Neuronal stem cell (in vitro differentiated cells): ENCODE measurements at regions not wholly inside any gene's neighbourhood (a gene's known extent, or its start where the extent isn't known, plus 50 kb on each side); places are given as distances from the start of the nearest gene placed in this dataset.

ENCODE experiments used
- DNase-seq: peaks from one replicate; pipeline ENCODE4 v3.0.0-alpha.2; 2013; ENCODE audit warnings: low spot score
- H2AFZ ChIP-seq: one replicate; pipeline ENCODE4 v1.6.1; 2013; ENCODE audit warnings: mild to moderate bottlenecking, low read length, inconsistent platforms
- H2AK5ac ChIP-seq: 2 replicates; pipeline ENCODE4 v1.6.1; 2013; ENCODE audit warnings: low read depth, mild to moderate bottlenecking, inconsistent platforms, low read length, moderate library complexity, mixed read lengths
- H2BK120ac ChIP-seq: 2 replicates; pipeline ENCODE4 v1.6.1; 2013; ENCODE audit warnings: low read depth, mild to moderate bottlenecking, inconsistent platforms, low read length, moderate library complexity, mixed read lengths
- H2BK12ac ChIP-seq: one replicate; pipeline ENCODE4 v1.6.1; 2013; ENCODE audit warnings: low read length, inconsistent platforms
- H2BK15ac ChIP-seq: 2 replicates; pipeline ENCODE4 v1.6.1; 2013; ENCODE audit warnings: mild to moderate bottlenecking, low read length, inconsistent platforms, mixed read lengths
- H2BK5ac ChIP-seq: one replicate; pipeline ENCODE4 v1.6.1; 2013; ENCODE audit warnings: inconsistent platforms, mild to moderate bottlenecking, low read length, moderate library complexity
- H3K14ac ChIP-seq: one replicate; pipeline ENCODE4 v1.6.1; 2013; ENCODE audit warnings: low read length, inconsistent platforms
- H3K18ac ChIP-seq: 2 replicates; pipeline ENCODE4 v1.6.1; 2013; ENCODE audit warnings: low read length, inconsistent platforms
- H3K23ac ChIP-seq: 2 replicates; pipeline ENCODE4 v1.6.1; 2013; ENCODE audit warnings: low read depth, mild to moderate bottlenecking, mixed read lengths, low read length, inconsistent platforms; ENCODE audit not compliant: poor library complexity
- H3K27ac ChIP-seq: replicated peaks from 3 replicates; pipeline ENCODE4 v1.5.1; 2013; ENCODE audit warnings: low read length, inconsistent platforms
- H3K27me3 ChIP-seq, 3 experiments: 2 replicates each; pipeline ENCODE4 v1.6.1; 2013; ENCODE audit warnings: low read length in 3 of 3, mild to moderate bottlenecking in 2 of 3, inconsistent platforms in 1 of 3, low read depth in 1 of 3, mixed read lengths in 1 of 3, moderate library complexity in 1 of 3; ENCODE audit not compliant: control insufficient read depth in 3 of 3, insufficient read depth in 3 of 3
- H3K36me3 ChIP-seq, 2 donors: replicated peaks in 1 of 2; 2 replicates each; pipeline ENCODE4 v1.6.1; 2013; ENCODE audit warnings: low read length in 2 of 2; ENCODE audit not compliant: control insufficient read depth in 2 of 2, insufficient read depth in 2 of 2
- H3K4ac ChIP-seq: 2 replicates; pipeline ENCODE4 v1.6.1; 2013; ENCODE audit warnings: inconsistent platforms, mild to moderate bottlenecking, low read length, moderate library complexity
- H3K4me1 ChIP-seq, 2 donors: 1 replicate in 1 of 2; 2 replicates in 1 of 2; pipeline ENCODE4 v1.6.1; 2013; ENCODE audit warnings: low read length in 2 of 2, low read depth in 1 of 2; ENCODE audit not compliant: control insufficient read depth in 2 of 2, insufficient read depth in 1 of 2
- H3K4me2 ChIP-seq: one replicate; pipeline ENCODE4 v1.6.1; 2013; ENCODE audit warnings: mild to moderate bottlenecking, low read length, inconsistent platforms; ENCODE audit not compliant: insufficient read depth, poor library complexity, severe bottlenecking
- H3K4me3 ChIP-seq, 2 donors: 2 replicates each; pipeline ENCODE4 v1.5.1; 2013; ENCODE audit warnings: low read length in 2 of 2, mild to moderate bottlenecking in 2 of 2, inconsistent platforms in 1 of 2, moderate library complexity in 1 of 2
- H3K79me1 ChIP-seq: one replicate; pipeline ENCODE4 v1.6.1; 2013; ENCODE audit warnings: low read depth, mild to moderate bottlenecking, inconsistent platforms, low read length, moderate library complexity
- H3K9ac ChIP-seq: one replicate; pipeline ENCODE4 v1.6.1; 2013; ENCODE audit warnings: mild to moderate bottlenecking, low read depth, low read length, inconsistent platforms; ENCODE audit not compliant: poor library complexity
- H3K9me3 ChIP-seq, 2 donors: replicated peaks in 1 of 2; 2 replicates each; pipeline versions ENCODE3 to v1.6.1; 2013; ENCODE audit warnings: low read length in 2 of 2, mild to moderate bottlenecking in 2 of 2, inconsistent platforms in 1 of 2, low read depth in 1 of 2, mixed read lengths in 1 of 2, moderate library complexity in 1 of 2; ENCODE audit not compliant: control insufficient read depth in 2 of 2, insufficient read depth in 1 of 2
- H4K8ac ChIP-seq: one replicate; pipeline ENCODE4 v1.6.1; 2013; ENCODE audit warnings: low read depth, mild to moderate bottlenecking, inconsistent platforms, low read length, moderate library complexity
- H4K91ac ChIP-seq: one replicate; pipeline ENCODE4 v1.6.1; 2013; ENCODE audit warnings: low read length, low read depth, mild to moderate bottlenecking, inconsistent platforms; ENCODE audit not compliant: poor library complexity
- WGBS, 2 donors: extraction: QIAGEN DNeasy Blood & Tissue Kit; methylation state at CpG; one replicate each; pipeline ENCODE4 v1.1.7; 2013; ENCODE audit warnings: missing lambda C conversion rate in 2 of 2, mixed read lengths in 1 of 2; ENCODE audit not compliant: insufficient read length in 2 of 2, insufficient replicate concordance in 1 of 2; ENCODE audit errors: extremely low coverage in 2 of 2; 5-methylcytosine and 5-hydroxymethylcytosine counted together

DNA sequence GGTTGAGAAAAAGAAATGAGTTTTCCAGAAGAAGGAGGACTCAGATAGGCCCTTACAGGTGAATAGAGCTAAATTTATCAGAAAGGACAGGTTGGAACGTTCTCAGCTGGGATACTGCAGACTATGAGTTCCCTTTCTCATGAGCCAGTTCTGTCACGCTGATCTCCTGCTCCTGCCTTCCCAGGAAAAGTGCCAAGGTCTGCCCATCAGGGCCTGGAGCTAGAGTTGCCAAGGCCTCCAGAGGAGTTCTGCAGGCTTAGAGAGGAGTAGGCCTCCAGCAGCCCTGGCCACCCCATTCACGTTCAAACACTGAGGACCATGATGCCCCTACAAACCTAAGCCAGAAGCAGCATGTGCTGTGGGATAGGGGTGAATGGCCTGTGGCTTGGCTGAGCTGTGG is 126.8 kb upstream of the TNR start:
- Histone ChIP-seq H3K27me3 (peaks cover 0 to 7% (median 0%) of the 10 kb centered on the region in 3 experiments), H2BK5ac (no peak overlapping the region), H3K4ac (no peak overlapping the region), H2BK120ac (no peak overlapping the region), H3K4me2 (no peak overlapping the region), H2BK12ac (no peak overlapping the region), H3K4me1 (peaks cover 2 to 4% of the 10 kb centered on the region in 2 donors), H3K4me3 (peak overlapping the region in 1 of 2 donors; percentile 43), H3K36me3 (no peaks in the 10 kb centered on the region), H2BK15ac (no peak overlapping the region), H3K18ac (no peak overlapping the region), H4K91ac (no peak overlapping the region), H2AFZ (no peak overlapping the region), H2AK5ac (no peak overlapping the region), H3K14ac (peak overlapping the region; percentile 65), H3K23ac (peak overlapping the region; percentile 13), H3K9me3 (peaks cover 0 to 2% of the 10 kb centered on the region in 2 donors), H4K8ac (no peak overlapping the region), H3K27ac (no peak overlapping the region), H3K79me1 (no peaks in the 10 kb centered on the region), H3K9ac (no peak overlapping the region)
- no peak for DNase-seq
- no CpG with 5 or more reads among the region's 3 CpGs for WGBS, 2 donors

DNA sequence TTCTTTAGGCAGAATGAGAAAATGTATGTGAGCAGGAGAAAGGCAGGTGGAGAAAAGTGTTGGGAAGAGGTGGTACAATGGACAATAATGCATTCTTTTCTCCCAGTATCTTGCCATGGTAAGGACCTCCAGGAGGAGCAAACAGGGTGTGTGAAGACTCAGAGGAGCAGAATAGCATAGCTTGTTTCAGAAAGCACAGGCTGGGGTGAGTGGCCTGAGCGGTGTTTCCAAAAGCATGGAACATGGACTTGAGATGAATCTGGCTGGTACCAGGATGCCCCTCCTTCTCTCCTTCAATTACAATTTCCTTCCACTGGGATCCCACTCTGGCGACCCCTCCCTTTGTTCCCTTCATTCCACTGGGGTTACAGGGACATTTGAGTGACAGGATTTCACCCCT is 123.4 kb upstream of the TNR start:
- no peak overlapping the region for H4K91ac ChIP-seq
- H2BK120ac ChIP-seq: no peak overlapping the region
- no peak overlapping the region for H3K4me2 ChIP-seq
- no peak overlapping the region for H2AFZ ChIP-seq
- no peak overlapping the region for H3K27ac ChIP-seq
- H2AK5ac ChIP-seq: no peak overlapping the region
- no peak for DNase-seq
- no peak overlapping the region for H2BK5ac ChIP-seq
- H4K8ac ChIP-seq: no peak overlapping the region
- no peak overlapping the region for H2BK15ac ChIP-seq
- H2BK12ac ChIP-seq: no peak overlapping the region
- H3K9me3 ChIP-seq: peaks cover 0 to 2% of the 10 kb centered on the region in 2 donors
- WGBS, 2 donors: no CpG with 5 or more reads among the region's 2 CpGs
- no peaks in the 10 kb centered on the region for H3K36me3 ChIP-seq
- H3K23ac ChIP-seq: no peak overlapping the region
- H3K14ac ChIP-seq: no peak overlapping the region
- peaks cover 0 to 4% (median 0%) of the 10 kb centered on the region in 3 experiments for H3K27me3 ChIP-seq
- H3K4me3 ChIP-seq: no peak overlapping the region
- H3K79me1 ChIP-seq: no peaks in the 10 kb centered on the region
- H3K18ac ChIP-seq: no peak overlapping the region
- no peak overlapping the region for H3K9ac ChIP-seq
- no peak overlapping the region for H3K4ac ChIP-seq
- peaks cover 2 to 5% of the 10 kb centered on the region in 2 donors for H3K4me1 ChIP-seq

DNA sequence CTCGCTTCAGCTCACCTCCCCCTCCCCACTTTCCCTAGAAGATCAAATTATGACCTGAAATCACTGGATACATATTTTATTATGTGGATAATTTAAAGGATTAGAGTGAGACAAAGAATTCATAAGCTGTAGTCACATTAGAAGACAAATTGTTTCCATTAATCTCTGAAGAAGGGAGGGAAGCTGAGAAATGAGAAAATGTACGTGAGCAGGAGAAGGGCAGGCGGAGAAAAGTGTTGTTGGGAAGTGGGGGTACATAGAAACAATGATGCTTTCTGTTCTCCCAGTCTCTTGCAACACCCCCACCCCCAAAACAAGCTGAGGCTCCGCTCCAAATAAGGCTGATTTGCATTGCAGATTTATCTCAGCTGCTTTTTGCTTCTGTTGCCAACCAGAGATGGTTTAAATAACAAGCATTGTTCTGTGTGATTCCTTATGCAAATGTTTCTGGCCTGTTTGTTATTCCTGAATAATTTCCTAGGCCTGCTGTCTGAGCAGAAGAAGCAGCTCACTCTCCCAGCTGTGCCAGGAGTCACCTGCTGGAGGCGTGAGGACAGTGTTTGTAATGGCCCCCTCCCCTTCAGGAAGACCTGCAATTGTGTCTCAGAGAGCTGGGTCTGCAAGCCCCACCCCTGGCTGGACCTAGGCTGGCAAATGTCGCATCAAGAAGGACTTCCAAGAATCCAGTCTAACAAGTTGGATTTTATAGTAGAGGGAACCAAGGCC is 121.8 kb upstream of the TNR start:
- H3K4me1 ChIP-seq: peaks cover 2 to 5% of the 10 kb centered on the region in 2 donors
- WGBS, 2 donors: no CpG with 5 or more reads among the region's 6 CpGs
- no peak overlapping the region for H3K4ac ChIP-seq

DNA sequence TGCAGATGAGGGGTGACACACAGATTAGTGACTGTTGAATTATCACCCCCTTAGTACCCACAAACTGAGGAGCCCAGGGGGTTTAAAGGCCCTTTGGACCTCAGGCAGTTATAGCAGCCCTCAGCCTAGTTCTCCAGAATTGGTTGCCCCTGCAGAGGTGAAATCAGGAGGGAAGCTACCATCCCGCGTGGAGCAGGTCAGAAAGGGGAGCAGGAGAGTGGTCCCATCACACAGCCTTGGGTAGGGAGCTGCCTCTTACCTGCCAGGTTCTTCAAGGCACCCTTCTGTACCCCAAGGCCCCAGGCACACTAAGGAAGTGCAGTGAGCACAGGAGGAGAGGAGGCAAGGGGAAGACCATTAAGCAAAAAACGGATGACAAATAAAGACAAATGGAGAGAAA is 121.2 kb upstream of the TNR start:
- H4K91ac ChIP-seq: no peak overlapping the region
- H3K18ac ChIP-seq: no peak overlapping the region
- no peak for DNase-seq
- no peak overlapping the region for H3K4me2 ChIP-seq
- H3K4me3 ChIP-seq: no peak overlapping the region
- H3K27ac ChIP-seq: no peak overlapping the region
- no peak overlapping the region for H4K8ac ChIP-seq
- no peaks in the 10 kb centered on the region for H3K9me3 ChIP-seq
- H2AK5ac ChIP-seq: no peak overlapping the region
- H3K14ac ChIP-seq: no peak overlapping the region
- H3K9ac ChIP-seq: no peak overlapping the region
- no peak overlapping the region for H2BK5ac ChIP-seq
- H3K27me3 ChIP-seq: peaks cover 0 to 2% (median 0%) of the 10 kb centered on the region in 3 experiments
- no peak overlapping the region for H2BK15ac ChIP-seq
- H2AFZ ChIP-seq: no peak overlapping the region
- H3K4me1 ChIP-seq: peaks cover 2 to 5% of the 10 kb centered on the region in 2 donors
- no peak overlapping the region for H3K4ac ChIP-seq
- no peaks in the 10 kb centered on the region for H3K79me1 ChIP-seq
- no peaks in the 10 kb centered on the region for H3K36me3 ChIP-seq
- H3K23ac ChIP-seq: no peak overlapping the region
- no peak overlapping the region for H2BK12ac ChIP-seq
- no peak overlapping the region for H2BK120ac ChIP-seq
- WGBS, 2 donors: no CpG with 5 or more reads among the region's 3 CpGs

More for the DNA sequence above, 121.8 kb upstream of the TNR start:
- no peak overlapping the region for H2BK120ac ChIP-seq
- H2BK12ac ChIP-seq: no peak overlapping the region
- no peak overlapping the region for H3K23ac ChIP-seq
- H2AK5ac ChIP-seq: no peak overlapping the region
- H3K4me3 ChIP-seq: no peak overlapping the region
- H2BK15ac ChIP-seq: no peak overlapping the region
- H3K27ac ChIP-seq: no peak overlapping the region
- H2BK5ac ChIP-seq: no peak overlapping the region
- no peak overlapping the region for H3K14ac ChIP-seq
- H4K8ac ChIP-seq: no peak overlapping the region
- no peak overlapping the region for H3K18ac ChIP-seq
- H3K36me3 ChIP-seq: no peaks in the 10 kb centered on the region
- no peak overlapping the region for H3K4me2 ChIP-seq
- H4K91ac ChIP-seq: no peak overlapping the region
- no peaks in the 10 kb centered on the region for H3K79me1 ChIP-seq
- no peak for DNase-seq
- H2AFZ ChIP-seq: no peak overlapping the region
- H3K27me3 ChIP-seq: peaks cover 0 to 2% (median 0%) of the 10 kb centered on the region in 3 experiments
- no peak overlapping the region for H3K9ac ChIP-seq
- no peaks in the 10 kb centered on the region for H3K9me3 ChIP-seq
